H1 (cell line): ENCODE measurements at regions not wholly inside any gene's neighbourhood (a gene's known extent, or its start where the extent isn't known, plus 50 kb on each side); places are given as distances from the start of the nearest gene placed in this dataset.

ENCODE experiments used
- CTCF ChIA-PET: fragments of 300-600 bp; sonication (Branson Sonifier 250); formaldehyde crosslinking; loops from one replicate; lab custom pipeline; 2021; ENCODE audit not compliant: partially characterized antibody; lab: Charles Lee
- POLR2A ChIA-PET: fragments of 300-600 bp; sonication (Branson Sonifier 250); formaldehyde crosslinking; loops from one replicate; lab custom pipeline; 2021; ENCODE audit warnings: inconsistent platforms; ENCODE audit not compliant: partially characterized antibody; lab: Charles Lee
- DNase-seq, 2 experiments: peaks; one replicate each; pipeline versions ENCODE4 v3.0.0 to v3.0.0-alpha.2; 2010 to 2022; ENCODE audit warnings: low spot score in 2 of 2, low read depth in 1 of 2, mixed read lengths in 1 of 2
- FAIRE-seq: peaks from 2 replicates; lab custom pipeline; 2011; peaks lifted over from hg19 to GRCh38; lab: Jason Lieb, UNC
- H2AFZ ChIP-seq: 2 replicates; pipeline ENCODE4 v1.8.1; 2012; ENCODE audit warnings: low read length, inconsistent platforms
- H2AK5ac ChIP-seq: 2 replicates; pipeline ENCODE4 v1.6.1; 2013; ENCODE audit warnings: low read depth, low read length
- H2BK120ac ChIP-seq: replicated peaks from 2 replicates; pipeline ENCODE3; 2013; ENCODE audit warnings: low read depth, low read length, inconsistent platforms
- H2BK12ac ChIP-seq: 2 replicates; pipeline ENCODE4 v1.6.1; 2013; ENCODE audit warnings: low read depth, low read length
- H2BK15ac ChIP-seq: 2 replicates; pipeline ENCODE4 v1.6.1; 2013; ENCODE audit warnings: low read length
- H2BK20ac ChIP-seq: 2 replicates; pipeline ENCODE4 v1.6.1; 2013; ENCODE audit warnings: low read length
- H2BK5ac ChIP-seq: 2 replicates; pipeline ENCODE4 v1.6.1; 2013; ENCODE audit warnings: low read depth, low read length
- H3K14ac ChIP-seq: 2 replicates; pipeline ENCODE4 v1.6.1; 2013; ENCODE audit warnings: inconsistent platforms; ENCODE audit not compliant: insufficient read length
- H3K18ac ChIP-seq: 2 replicates; pipeline ENCODE4 v1.6.1; 2013; ENCODE audit warnings: low read length; ENCODE audit errors: extremely low read depth
- H3K23ac ChIP-seq: 2 replicates; pipeline ENCODE4 v1.6.1; 2013; ENCODE audit warnings: inconsistent platforms; ENCODE audit not compliant: insufficient read length
- H3K23me2 ChIP-seq: 2 replicates; pipeline ENCODE4 v1.6.1; 2013; ENCODE audit warnings: low read depth, low read length
- H3K27ac ChIP-seq: 2 replicates; pipeline ENCODE4 v1.6.1; 2011; ENCODE audit warnings: low read depth, low read length, inconsistent platforms
- H3K27me3 ChIP-seq, 4 experiments: replicated peaks in 1 of 4; 1 replicate in 1 of 4; 2 replicates in 3 of 4; pipeline versions ENCODE4 v1.6.1 to v1.8.1; 2011 to 2013; ENCODE audit warnings: low read length in 3 of 4, mild to moderate bottlenecking in 3 of 4, inconsistent platforms in 2 of 4, mixed read lengths in 2 of 4, moderate library complexity in 1 of 4; ENCODE audit not compliant: control insufficient read depth in 3 of 4, insufficient read depth in 3 of 4; ENCODE audit errors: extremely low read depth in 1 of 4
- H3K36me3 ChIP-seq, 4 experiments: 2 replicates each; pipeline versions ENCODE4 v1.6.1 to v1.8.1; 2011 to 2013; ENCODE audit warnings: mild to moderate bottlenecking in 4 of 4, low read length in 3 of 4, moderate library complexity in 2 of 4, control low read depth in 1 of 4, inconsistent platforms in 1 of 4; ENCODE audit not compliant: insufficient read depth in 4 of 4, control insufficient read depth in 2 of 4
- H3K4ac ChIP-seq: replicated peaks from 2 replicates; pipeline ENCODE3; 2013; ENCODE audit warnings: low read length, low read depth, mixed read lengths, inconsistent platforms; ENCODE audit not compliant: insufficient read length
- H3K4me1 ChIP-seq, 4 experiments: replicated peaks in 1 of 4; 1 replicate in 1 of 4; 2 replicates in 3 of 4; pipeline versions ENCODE4 v1.6.1 to v1.8.1; 2011 to 2013; ENCODE audit warnings: low read length in 3 of 4, inconsistent platforms in 2 of 4, mixed read lengths in 1 of 4; ENCODE audit not compliant: insufficient read depth in 4 of 4, control insufficient read depth in 3 of 4
- H3K4me2 ChIP-seq, 2 experiments: 2 replicates each; pipeline versions ENCODE4 v1.6.1 to v1.8.1; 2011 to 2013; ENCODE audit warnings: low read depth in 2 of 2, low read length in 2 of 2, control low read depth in 1 of 2, inconsistent platforms in 1 of 2, mild to moderate bottlenecking in 1 of 2; ENCODE audit not compliant: insufficient read depth in 1 of 2
- H3K4me3 ChIP-seq, 4 experiments: fragments of 200-600, 300-600 bp in 1 of 4; sonication (generic), shearing (Covaris generic), sonication (Bioruptor Twin) in 1 of 4; 2 replicates each; pipeline versions ENCODE4 v1.5.1 to v1.8.1; 2011 to 2016; ENCODE audit warnings: low read length in 4 of 4, low read depth in 3 of 4, control low read depth in 2 of 4, inconsistent platforms in 2 of 4, mild to moderate bottlenecking in 2 of 4, mixed read lengths in 1 of 4, moderate library complexity in 1 of 4; ENCODE audit not compliant: insufficient read depth in 2 of 4; ENCODE audit errors: extremely low read depth in 1 of 4
- H3K56ac ChIP-seq: replicated peaks from 2 replicates; pipeline ENCODE3; 2013; ENCODE audit warnings: low read depth, mild to moderate bottlenecking, mixed read lengths, low read length, inconsistent platforms; ENCODE audit not compliant: insufficient read length
- H3K79me1 ChIP-seq: 2 replicates; pipeline ENCODE4 v1.6.1; 2013; ENCODE audit warnings: low read depth, low read length, control low read depth
- H3K79me2 ChIP-seq, 2 experiments: 2 replicates each; pipeline versions ENCODE4 v1.6.1 to v1.8.1; 2012 to 2013; ENCODE audit warnings: low read length in 2 of 2, mild to moderate bottlenecking in 2 of 2, inconsistent platforms in 1 of 2; ENCODE audit not compliant: insufficient read depth in 2 of 2, control insufficient read depth in 1 of 2
- H3K9ac ChIP-seq, 4 experiments: replicated peaks in 1 of 4; 1 replicate in 1 of 4; 2 replicates in 3 of 4; pipeline versions ENCODE4 v1.6.1 to v1.8.1; 2011 to 2013; ENCODE audit warnings: low read depth in 3 of 4, low read length in 3 of 4, control low read depth in 2 of 4, mild to moderate bottlenecking in 2 of 4, moderate library complexity in 2 of 4, inconsistent platforms in 1 of 4; ENCODE audit errors: extremely low read depth in 1 of 4
- H3K9me3 ChIP-seq, 2 experiments: 2 replicates each; pipeline versions ENCODE4 v1.6.1 to v1.8.1; 2012 to 2013; ENCODE audit warnings: mild to moderate bottlenecking in 2 of 2, moderate library complexity in 2 of 2, control low read depth in 1 of 2, inconsistent platforms in 1 of 2, low read depth in 1 of 2, low read length in 1 of 2, mixed read lengths in 1 of 2; ENCODE audit not compliant: insufficient read depth in 2 of 2
- H4K20me1 ChIP-seq, 2 experiments: replicated peaks in 1 of 2; 2 replicates each; pipeline versions ENCODE3 to v1.8.1; 2011 to 2013; ENCODE audit warnings: inconsistent platforms in 2 of 2, low read length in 2 of 2, mild to moderate bottlenecking in 1 of 2; ENCODE audit not compliant: insufficient read depth in 2 of 2, control insufficient read depth in 1 of 2
- H4K5ac ChIP-seq: 2 replicates; pipeline ENCODE4 v1.6.1; 2013; ENCODE audit warnings: low read length, low read depth, mixed read lengths, inconsistent platforms; ENCODE audit not compliant: insufficient read length
- H4K8ac ChIP-seq: 2 replicates; pipeline ENCODE4 v1.8.0; 2013; ENCODE audit warnings: mild to moderate bottlenecking, moderate library complexity, low read length, inconsistent platforms; ENCODE audit not compliant: insufficient read depth; ENCODE audit errors: extremely low read depth
- H4K91ac ChIP-seq: replicated peaks from 2 replicates; pipeline ENCODE3; 2013; ENCODE audit warnings: low read length, mixed read lengths, inconsistent platforms; ENCODE audit not compliant: insufficient read length
- BACH1 ChIP-seq: IDR thresholded peaks from 2 replicates; pipeline ENCODE4 v1.6.1; 2012; ENCODE audit warnings: low read length, improper control_type of control experiment
- CBX5 ChIP-seq: fragments of 300-800, 300-1000 bp; sonication (generic); IDR thresholded peaks from 2 replicates; pipeline ENCODE4 v1.7.1; 2016; ENCODE audit warnings: antibody characterized with exemption, low read length, low read depth
- CHD1 ChIP-seq: IDR thresholded peaks from 2 replicates; pipeline ENCODE4 v1.6.1; 2012; ENCODE audit warnings: low read depth, low read length, improper control_type of control experiment
- E2F6 ChIP-seq: IDR thresholded peaks from 2 replicates; pipeline ENCODE4 v1.6.1; 2012; ENCODE audit warnings: inconsistent platforms
- FOSL1 ChIP-seq: IDR thresholded peaks from 2 replicates; pipeline ENCODE4 v1.6.1; 2011; ENCODE audit warnings: mild to moderate bottlenecking, low read depth, low read length, moderate library complexity; ENCODE audit not compliant: insufficient read depth
- HDAC2 ChIP-seq, 2 experiments: fragments of 300-600 bp in 1 of 2; sonication (generic) in 1 of 2; IDR thresholded peaks; 2 replicates each; pipeline ENCODE4 v1.6.1; 2011 to 2012; ENCODE audit warnings: low read depth in 2 of 2, low read length in 2 of 2, mild to moderate bottlenecking in 2 of 2, moderate library complexity in 2 of 2, borderline replicate concordance in 1 of 2, inconsistent platforms in 1 of 2
- JUND ChIP-seq: IDR thresholded peaks from 2 replicates; pipeline ENCODE4 v1.6.1; 2011; ENCODE audit warnings: mild to moderate bottlenecking, improper control_type of control experiment, low read length
- POU5F1 ChIP-seq: IDR thresholded peaks from 2 replicates; pipeline ENCODE4 v1.6.1; 2011; ENCODE audit warnings: low read depth, mild to moderate bottlenecking, low read length, moderate library complexity
- RAD21 ChIP-seq, 2 experiments: IDR thresholded peaks in 1 of 2; conservative IDR thresholded peaks in 1 of 2; 2 replicates each; pipeline ENCODE4 v1.6.1; 2011; ENCODE audit warnings: low read depth in 2 of 2, low read length in 2 of 2, improper control_type of control experiment in 1 of 2, inconsistent platforms in 1 of 2, mild to moderate bottlenecking in 1 of 2, moderate library complexity in 1 of 2
- SAP30 ChIP-seq: fragments of 300-600 bp; sonication (generic); IDR thresholded peaks from 2 replicates; pipeline ENCODE4 v1.7.1; 2012; ENCODE audit warnings: low read length, moderate library complexity, mild to moderate bottlenecking, inconsistent platforms; ENCODE audit not compliant: insufficient read depth, insufficient replicate concordance
- SP1 ChIP-seq: IDR thresholded peaks from 2 replicates; pipeline ENCODE4 v1.6.1; 2011; ENCODE audit warnings: low read depth, low read length
- SUZ12 ChIP-seq: fragments of 200-600 bp; sonication (generic); IDR thresholded peaks from 2 replicates; pipeline ENCODE4 v1.6.1; 2012; ENCODE audit warnings: mild to moderate bottlenecking, inconsistent platforms, low read length, moderate library complexity, mixed read lengths
- TBP ChIP-seq: IDR thresholded peaks from 2 replicates; pipeline ENCODE4 v1.6.1; 2011; ENCODE audit warnings: low read depth, low read length, improper control_type of control experiment
- WGBS, 2 experiments: shearing (Covaris generic) in 1 of 2; methylation state at CpG; one replicate each; pipeline versions ENCODE4 v1.1.6 to v1.1.7; 2013 to 2015; ENCODE audit warnings: low lambda C conversion rate in 2 of 2, mixed read lengths in 2 of 2, inconsistent platforms in 1 of 2, low coverage in 1 of 2, missing lambda C conversion rate in 1 of 2; ENCODE audit not compliant: insufficient replicate concordance in 2 of 2, insufficient coverage in 1 of 2, insufficient read length in 1 of 2; ENCODE audit errors: extremely low coverage in 1 of 2, missing lambda C conversion rate in 1 of 2; 5-methylcytosine and 5-hydroxymethylcytosine counted together

- Histone ChIP-seq H2BK15ac (no peak overlapping the region), H3K9ac (no peak overlapping the region), H3K79me1 (no peaks in the 10 kb centered on the region), H3K27ac (no peak overlapping the region), H3K9me3 (no peaks in the 10 kb centered on the region), H4K20me1 (no peaks in the 10 kb centered on the region), H2BK5ac (no peak overlapping the region), H4K8ac (no peak overlapping the region), H4K5ac (no peak overlapping the region), H3K4me2 (no peak overlapping the region), H3K4me3 (no peak overlapping the region), H2AK5ac (no peak overlapping the region), H3K27me3 (no peaks in the 10 kb centered on the region), H2BK120ac (no peak overlapping the region), H2AFZ (0 out of 2 replicates have a peak overlapping the region, but pooled peaks have one; percentile 51), H3K36me3 (no peaks in the 10 kb centered on the region), H3K18ac (no peak overlapping the region; the same call in 1 of the 2 replicates), H2BK12ac (no peak overlapping the region), H3K56ac (no peak overlapping the region), H2BK20ac (no peak overlapping the region), H4K91ac (no peak overlapping the region), H3K4me1 (no peaks in the 10 kb centered on the region; a peak in 1 of 7 replicates), H3K79me2 (no peaks in the 10 kb centered on the region), H3K14ac (no peak overlapping the region), H3K23me2 (0 out of 2 replicates have a peak, but pooled peaks cover 2% of the 10 kb centered on the region), H3K23ac (no peak overlapping the region), H3K4ac (no peak overlapping the region)
- DNase-seq: no peak
- POLR2A ChIA-PET: no interaction called here
- CTCF ChIA-PET: interaction anchor here (0.6 to 8.0 kb wide), 7 partner anchors 14 to 302 kb away, joined by 3 to 65 read pairs (median 4); no protein-coding TSS in a partner anchor
- 92% methylated on average over 7 of the region's 7 CpGs; no CpG with 5 or more reads in 1 of the 2 experiments for WGBS, 2 experiments
- FAIRE-seq: no peak
- TF ChIP-seq RAD21 (IDR thresholded peaks at IDR 0.05 in 1 of 2, conservative IDR thresholded peaks at IDR 0.05 in 1 of 2; ENCODE audit: low read depth in 2 of 2, low read length in 2 of 2) (no peak), CBX5 (no peak), SP1 (no peak), CHD1 (no peak), E2F6 (no peak), JUND (no peak), HDAC2 (IDR thresholded peaks at IDR 0.05; ENCODE audit: borderline replicate concordance in 1 of 2, low read depth in 2 of 2, low read length in 2 of 2) (no peak), POU5F1 (no peak), TBP (no peak), FOSL1 (no peak), SAP30 (no peak), BACH1 (no peak), SUZ12 (no peak)
Observed at GRCh38 chr2:78677774-78678173, 347.7 kb upstream of the REG3G start.
